ENCODE measurements at regions not wholly inside any gene's neighbourhood (a gene's known extent, or its start where the extent isn't known, plus 50 kb on each side); places are given as distances from the start of the nearest gene placed in this dataset.

DNA sequence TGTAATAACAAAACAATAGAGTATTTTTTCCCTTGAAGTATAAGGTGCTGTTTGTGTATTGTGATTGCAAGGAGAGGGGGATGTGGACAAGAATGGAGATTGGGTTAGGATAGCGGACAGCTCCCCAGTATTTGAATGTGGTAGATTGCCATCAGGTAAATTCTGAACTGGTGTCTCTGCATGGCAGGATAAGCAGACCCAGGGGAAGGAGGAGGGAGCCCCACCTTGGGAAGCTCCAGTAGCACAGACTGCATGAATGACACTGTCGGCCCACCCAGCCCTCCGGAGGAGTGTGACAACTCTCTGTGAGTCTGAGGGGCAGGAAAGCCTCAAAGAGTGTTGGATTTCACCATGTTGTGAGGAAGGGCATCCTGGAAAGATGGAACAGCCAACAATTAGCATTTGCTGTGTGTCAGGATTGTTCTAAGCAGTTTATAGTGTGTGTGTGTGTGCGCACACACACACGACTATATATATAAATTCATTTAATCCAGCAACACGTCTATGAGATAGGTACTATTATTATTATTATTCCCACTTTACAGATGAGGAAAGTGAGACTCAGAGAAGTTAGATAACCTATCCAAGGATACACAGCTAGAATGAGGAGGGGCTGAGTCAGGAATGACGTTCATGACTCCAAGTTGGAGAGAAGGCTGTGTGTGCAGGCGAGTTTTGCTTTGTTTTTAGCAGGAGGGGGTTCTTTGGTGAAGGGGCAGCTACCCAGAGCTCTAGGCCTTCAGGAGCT is 63.4 kb upstream of the LCTL start (continued):
- TF ChIP-seq CUX1 (CRISPR knock-in tag; IDR thresholded peaks at IDR 0.05), result no peak
- TF ChIP-seq ZNF668 (CRISPR knock-in tag; IDR thresholded peaks at IDR 0.05), result no peak
- TF ChIP-seq SFPQ (IDR thresholded peaks at IDR 0.05; ENCODE audit: low read depth, low read length), result no peak
- no peak for TF ChIP-seq EGR1 (conservative IDR thresholded peaks at IDR 0.05)
- TF ChIP-seq, protein P1, sequence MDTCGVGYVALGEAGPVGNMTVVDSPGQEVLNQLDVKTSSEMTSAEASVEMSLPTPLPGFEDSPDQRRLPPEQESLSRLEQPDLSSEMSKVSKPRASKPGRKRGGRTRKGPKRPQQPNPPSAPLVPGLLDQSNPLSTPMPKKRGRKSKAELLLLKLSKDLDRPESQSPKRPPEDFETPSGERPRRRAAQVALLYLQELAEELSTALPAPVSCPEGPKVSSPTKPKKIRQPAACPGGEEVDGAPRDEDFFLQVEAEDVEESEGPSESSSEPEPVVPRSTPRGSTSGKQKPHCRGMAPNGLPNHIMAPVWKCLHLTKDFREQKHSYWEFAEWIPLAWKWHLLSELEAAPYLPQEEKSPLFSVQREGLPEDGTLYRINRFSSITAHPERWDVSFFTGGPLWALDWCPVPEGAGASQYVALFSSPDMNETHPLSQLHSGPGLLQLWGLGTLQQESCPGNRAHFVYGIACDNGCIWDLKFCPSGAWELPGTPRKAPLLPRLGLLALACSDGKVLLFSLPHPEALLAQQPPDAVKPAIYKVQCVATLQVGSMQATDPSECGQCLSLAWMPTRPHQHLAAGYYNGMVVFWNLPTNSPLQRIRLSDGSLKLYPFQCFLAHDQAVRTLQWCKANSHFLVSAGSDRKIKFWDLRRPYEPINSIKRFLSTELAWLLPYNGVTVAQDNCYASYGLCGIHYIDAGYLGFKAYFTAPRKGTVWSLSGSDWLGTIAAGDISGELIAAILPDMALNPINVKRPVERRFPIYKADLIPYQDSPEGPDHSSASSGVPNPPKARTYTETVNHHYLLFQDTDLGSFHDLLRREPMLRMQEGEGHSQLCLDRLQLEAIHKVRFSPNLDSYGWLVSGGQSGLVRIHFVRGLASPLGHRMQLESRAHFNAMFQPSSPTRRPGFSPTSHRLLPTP (IDR thresholded peaks at IDR 0.05; ENCODE audit: borderline replicate concordance, extremely low read depth, insufficient read length), result no peak
- no peak for TF ChIP-seq ATF6 (CRISPR knock-in tag; IDR thresholded peaks at IDR 0.05)
- TF ChIP-seq, protein P2, sequence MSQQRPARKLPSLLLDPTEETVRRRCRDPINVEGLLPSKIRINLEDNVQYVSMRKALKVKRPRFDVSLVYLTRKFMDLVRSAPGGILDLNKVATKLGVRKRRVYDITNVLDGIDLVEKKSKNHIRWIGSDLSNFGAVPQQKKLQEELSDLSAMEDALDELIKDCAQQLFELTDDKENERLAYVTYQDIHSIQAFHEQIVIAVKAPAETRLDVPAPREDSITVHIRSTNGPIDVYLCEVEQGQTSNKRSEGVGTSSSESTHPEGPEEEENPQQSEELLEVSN (IDR thresholded peaks at IDR 0.05; ENCODE audit: borderline replicate concordance in 1 of 2, extremely low read depth in 1 of 2, insufficient read depth in 1 of 2, insufficient read length in 1 of 2, low read depth in 1 of 2, low read length in 1 of 2, poor library complexity in 1 of 2, severe bottlenecking in 1 of 2), result no peak
- TF ChIP-seq, protein P3, sequence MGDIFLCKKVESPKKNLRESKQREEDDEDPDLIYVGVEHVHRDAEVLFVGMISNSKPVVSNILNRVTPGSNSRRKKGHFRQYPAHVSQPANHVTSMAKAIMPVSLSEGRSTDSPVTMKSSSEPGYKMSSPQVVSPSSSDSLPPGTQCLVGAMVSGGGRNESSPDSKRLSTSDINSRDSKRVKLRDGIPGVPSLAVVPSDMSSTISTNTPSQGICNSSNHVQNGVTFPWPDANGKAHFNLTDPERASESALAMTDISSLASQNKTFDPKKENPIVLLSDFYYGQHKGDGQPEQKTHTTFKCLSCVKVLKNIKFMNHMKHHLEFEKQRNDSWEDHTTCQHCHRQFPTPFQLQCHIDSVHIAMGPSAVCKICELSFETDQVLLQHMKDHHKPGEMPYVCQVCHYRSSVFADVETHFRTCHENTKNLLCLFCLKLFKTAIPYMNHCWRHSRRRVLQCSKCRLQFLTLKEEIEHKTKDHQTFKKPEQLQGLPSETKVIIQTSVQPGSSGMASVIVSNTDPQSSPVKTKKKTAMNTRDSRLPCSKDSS (IDR thresholded peaks at IDR 0.05; ENCODE audit: low read depth, partially characterized antibody), result no peak
- no peak for TF ChIP-seq XRCC4 (IDR thresholded peaks at IDR 0.05; ENCODE audit: extremely low read depth, insufficient read depth, insufficient read length)
- peak; percentile 30; the same call in 1 of the 2 replicates for TF ChIP-seq NFIC (IDR thresholded peaks at IDR 0.05)

Measured in K562 (cell line).